Anterior cingulate cortex (tissue), 58 donors: ENCODE measurements at regions not wholly inside any gene's neighbourhood (a gene's known extent, or its start where the extent isn't known, plus 50 kb on each side); places are given as distances from the start of the nearest gene placed in this dataset.

ENCODE experiments used
- DNase-seq, 58 donors: peaks; one replicate each; lab custom pipeline; 2025; lab: John Stamatoyannopoulos, UW

DNA sequence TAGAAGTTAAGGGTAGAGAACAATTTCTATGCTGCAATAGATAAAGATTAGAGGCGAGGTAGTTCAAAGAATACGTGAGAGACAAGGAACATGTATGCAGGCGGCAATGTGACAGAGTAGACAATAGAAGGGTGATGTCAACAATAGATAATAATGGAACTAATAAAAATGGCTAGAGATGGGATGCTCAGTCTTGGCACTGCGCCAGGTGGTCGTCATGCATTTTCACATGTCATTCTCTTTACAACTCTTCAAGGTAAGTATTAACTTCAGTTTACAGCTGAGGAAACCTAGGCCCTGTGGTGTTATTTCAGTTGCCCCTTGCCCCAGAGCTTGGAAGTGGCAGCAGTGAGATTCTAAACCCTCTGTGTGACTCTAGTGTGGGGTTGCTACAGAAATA lies 890.7 kb upstream of the CELF4 start:
- peak in 1 of 58 donors; percentile 20 for DNase-seq

DNA sequence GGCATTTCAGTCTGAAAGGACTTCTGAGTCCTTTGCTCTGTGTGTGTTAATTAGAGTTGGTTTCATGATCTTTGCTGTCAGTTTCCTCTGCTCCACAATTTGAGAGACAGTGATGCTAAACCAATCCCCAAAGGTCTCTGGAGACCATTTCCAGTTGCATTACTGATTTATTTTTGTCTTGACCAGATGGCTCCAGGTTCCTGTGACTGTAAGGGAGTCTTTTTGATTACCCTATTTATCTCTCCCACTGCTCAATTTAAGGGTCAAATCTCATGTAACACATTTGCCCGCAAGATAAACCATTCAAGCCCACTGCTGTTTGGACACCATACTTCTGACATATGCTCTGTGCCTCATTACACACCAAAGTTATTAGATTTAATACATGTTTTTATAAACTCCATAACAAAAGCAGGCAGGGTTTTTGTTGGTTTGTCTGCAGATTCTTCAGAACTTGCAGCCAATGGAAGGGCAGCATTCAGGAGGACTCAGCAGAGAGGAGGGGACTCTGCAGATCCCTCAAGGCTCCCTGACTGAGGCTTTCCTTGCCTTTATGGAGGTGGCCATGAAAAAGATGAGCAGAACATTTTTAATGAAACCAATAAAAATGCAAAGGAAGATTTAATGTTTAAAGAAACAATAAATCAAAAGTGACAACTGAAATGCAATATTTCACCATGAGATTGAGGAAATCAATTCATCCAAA lies 889.3 kb upstream of the CELF4 start:
- DNase-seq, result no peak

DNA sequence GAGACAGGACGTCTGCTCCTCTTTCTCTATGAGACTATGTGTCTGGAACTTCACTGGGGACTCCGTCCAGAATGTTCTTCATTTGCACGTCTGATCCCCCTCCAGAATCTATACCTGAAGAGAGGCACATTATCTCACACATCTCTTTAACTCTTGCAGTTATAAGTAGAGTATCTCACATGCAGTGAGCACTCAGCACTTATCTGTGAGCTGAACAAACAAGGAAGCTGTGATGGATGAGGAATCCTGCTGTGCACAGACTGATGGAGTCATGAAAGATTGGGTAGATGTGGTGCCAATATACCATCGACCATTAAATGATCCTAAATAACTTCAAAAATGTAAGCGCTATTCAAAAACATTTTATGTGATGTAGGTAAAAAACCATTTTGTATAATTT lies 888.3 kb upstream of the CELF4 start:
- DNase-seq, result no peak

DNA sequence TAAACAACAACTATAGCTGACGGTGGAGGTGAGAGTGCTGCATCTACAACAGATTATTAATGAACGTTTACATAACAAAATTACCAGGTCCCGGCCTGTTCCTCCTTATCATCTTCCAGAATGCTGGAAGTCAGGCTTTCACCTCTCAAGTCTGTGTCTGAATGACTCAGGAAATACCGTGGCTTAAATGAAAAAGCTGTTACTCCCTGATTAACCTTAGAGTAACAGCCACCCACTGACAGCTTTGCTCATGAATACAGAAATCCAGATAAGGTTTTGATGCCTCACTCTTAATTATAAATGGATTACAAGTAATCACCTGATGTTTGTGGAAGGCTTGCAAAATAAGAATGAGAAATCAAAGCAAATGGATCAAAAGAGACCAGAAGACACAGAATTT lies 885.3 kb upstream of the CELF4 start:
- no peak for DNase-seq

- DNase-seq, result no peak
These were observed 880.2 kb upstream of the CELF4 start for GRCh38 chr18:38445804-38446145.

- peak in 1 of 58 donors; percentile 4 for DNase-seq
These were observed 879.6 kb upstream of the CELF4 start for GRCh38 chr18:38444971-38445803.

- no peak for DNase-seq
These were observed 862.1 kb upstream of the CELF4 start for GRCh38 chr18:38427736-38428135.

- peak in 5 of 58 donors; percentile 1 to 8 (median 3) for DNase-seq
These were observed 861.6 kb upstream of the CELF4 start for GRCh38 chr18:38427234-38427633.

- DNase-seq, result peak in 1 of 58 donors; percentile 5
These were observed 856.4 kb upstream of the CELF4 start for GRCh38 chr18:38421872-38422615.

GRCh38 chr18:38421021-38421420 lies 855.4 kb upstream of the CELF4 start:
- no peak for DNase-seq

GRCh38 chr18:38420611-38421010 lies 855.0 kb upstream of the CELF4 start:
- no peak for DNase-seq

DNA sequence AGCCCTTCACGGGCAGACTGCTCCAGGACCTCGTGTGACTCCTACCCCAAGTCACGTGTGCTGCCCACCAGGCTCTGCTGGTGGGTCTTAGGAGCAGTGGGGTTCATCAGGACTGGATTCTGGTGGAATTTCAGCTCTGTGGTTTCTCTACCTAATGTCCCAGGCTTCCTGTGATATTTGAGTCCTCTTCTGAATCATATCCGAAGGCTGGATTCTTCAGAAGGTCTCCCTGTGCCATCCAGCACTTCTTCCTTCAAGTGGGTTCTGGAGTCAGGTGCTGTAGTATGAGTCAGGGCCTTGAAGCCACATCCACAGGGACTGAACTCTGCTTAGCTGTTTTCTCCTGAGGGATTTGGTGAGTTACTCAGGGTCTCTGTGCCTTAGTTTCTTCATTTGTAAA lies 850.2 kb upstream of the CELF4 start:
- no peak for DNase-seq

- no peak for DNase-seq
These were observed 847.6 kb upstream of the CELF4 start for GRCh38 chr18:38413193-38413592.

DNA sequence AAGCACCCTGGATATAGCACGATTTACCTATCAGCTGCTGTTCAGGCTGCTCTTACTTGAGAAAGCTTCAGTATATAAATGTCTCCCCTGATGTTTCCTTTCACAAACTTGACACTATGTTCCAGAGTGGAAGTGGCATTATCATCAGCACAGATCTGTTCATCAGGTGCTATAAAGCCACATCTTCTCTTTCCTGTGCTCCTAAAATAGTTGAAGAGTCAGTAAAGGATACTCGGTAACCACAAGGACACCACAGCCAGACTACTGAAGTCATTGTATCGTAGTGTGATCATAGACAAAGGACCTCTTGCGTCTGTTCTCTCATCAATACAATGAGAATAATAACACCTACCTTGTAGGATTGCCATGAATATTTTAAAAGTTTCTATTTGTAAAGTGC lies 841.0 kb upstream of the CELF4 start:
- no peak for DNase-seq

- DNase-seq, result no peak
These were observed 836.9 kb upstream of the CELF4 start for GRCh38 chr18:38402509-38402908.

- DNase-seq, result no peak
These were observed 831.5 kb upstream of the CELF4 start for GRCh38 chr18:38397094-38397493.

DNA sequence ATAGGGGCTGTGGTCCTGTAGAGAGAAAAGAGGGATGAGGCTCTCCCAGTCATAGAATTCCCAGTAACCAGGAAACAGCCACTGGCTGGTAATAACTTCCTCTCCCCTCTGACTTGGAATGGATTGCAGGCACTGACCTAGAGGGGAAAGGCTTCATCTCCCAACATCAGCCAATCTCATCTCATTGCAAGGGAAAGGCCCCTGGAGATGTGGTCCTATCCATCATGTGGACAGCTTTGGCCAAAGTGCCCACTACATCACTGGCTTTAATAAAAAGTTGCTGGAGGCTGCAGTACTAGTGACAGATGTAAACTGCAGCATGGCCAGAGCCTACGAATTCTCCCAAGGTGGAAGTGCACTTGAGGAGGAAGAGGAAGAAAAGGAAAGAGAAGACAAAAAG lies 820.5 kb upstream of the CELF4 start:
- DNase-seq, result no peak

DNA sequence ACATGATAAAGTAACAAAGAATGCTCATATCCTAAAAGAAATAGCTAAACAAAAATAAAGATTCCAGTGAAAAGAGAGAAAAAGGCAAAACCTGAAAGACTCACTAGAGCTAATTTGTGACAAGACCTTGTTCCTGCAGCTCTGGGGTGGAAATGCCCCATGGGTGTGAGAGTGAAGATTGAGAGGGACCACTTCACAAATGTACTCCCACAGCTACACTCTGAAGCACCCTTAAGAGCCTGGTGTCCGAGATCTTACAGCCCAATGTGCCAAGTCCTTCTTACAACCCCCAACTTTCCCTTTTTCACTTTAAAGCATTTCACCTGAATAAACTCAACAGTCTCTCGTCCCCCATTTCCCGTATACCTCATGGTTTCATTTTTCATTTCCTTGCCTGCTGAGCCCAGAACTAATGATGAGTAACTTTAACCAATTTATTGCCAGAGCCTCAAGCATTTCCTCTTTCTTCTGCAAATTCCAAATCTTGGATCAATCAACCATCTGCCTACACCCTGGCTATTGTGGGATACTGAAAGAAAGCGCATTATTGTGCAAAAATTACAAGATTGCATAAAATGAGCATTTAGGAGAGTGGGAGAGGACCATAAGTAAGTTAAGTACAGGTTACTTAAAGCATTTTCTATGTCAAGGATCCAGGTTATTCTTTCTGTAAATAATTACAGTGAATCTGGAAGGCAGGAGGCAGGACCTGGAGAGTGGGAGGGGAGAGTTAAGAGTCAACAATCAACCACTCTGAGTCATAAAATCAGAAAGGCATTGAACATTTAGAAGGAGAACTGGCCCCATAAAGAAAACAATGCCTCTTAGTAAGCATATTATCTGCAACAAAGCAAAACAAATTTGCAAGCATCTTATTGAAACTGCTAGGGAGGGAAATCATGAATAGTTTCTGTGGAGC lies 804.4 kb upstream of the CELF4 start:
- no peak for DNase-seq

DNA sequence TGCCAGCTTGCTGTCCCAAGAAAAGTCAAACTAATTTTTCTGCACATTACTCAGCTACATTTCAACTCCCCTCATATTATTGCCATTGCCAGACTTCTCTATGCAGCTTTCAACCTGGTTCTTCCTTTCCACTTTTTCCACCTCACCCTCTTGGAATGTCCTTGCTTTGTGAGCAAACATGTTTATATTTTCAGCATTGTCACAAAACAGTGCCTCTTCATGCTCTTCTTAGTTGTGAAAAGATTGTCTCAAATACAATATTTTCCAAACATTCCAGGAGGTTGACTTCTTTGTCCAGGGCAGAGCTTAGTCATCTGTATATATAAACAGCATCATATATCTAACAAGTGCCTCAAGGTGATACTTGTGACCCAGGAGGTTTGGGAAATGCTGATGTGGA lies 803.3 kb upstream of the CELF4 start:
- no peak for DNase-seq

- DNase-seq, result no peak
These were observed 802.6 kb upstream of the CELF4 start for GRCh38 chr18:38368246-38368645.
